UCSD-AML1 (cell line): ENCODE measurements at regions not wholly inside any gene's neighbourhood (a gene's known extent, or its start where the extent isn't known, plus 50 kb on each side); places are given as distances from the start of the nearest gene placed in this dataset.

Source experiments
- DNase-seq: peaks from one replicate; lab custom pipeline; 2025; ENCODE audit not compliant: unreplicated experiment; lab: John Stamatoyannopoulos, UW

- no peak for DNase-seq
Measured at GRCh38 chr2:2856723-2857415, 520.7 kb downstream of the EIPR1 start.

DNA sequence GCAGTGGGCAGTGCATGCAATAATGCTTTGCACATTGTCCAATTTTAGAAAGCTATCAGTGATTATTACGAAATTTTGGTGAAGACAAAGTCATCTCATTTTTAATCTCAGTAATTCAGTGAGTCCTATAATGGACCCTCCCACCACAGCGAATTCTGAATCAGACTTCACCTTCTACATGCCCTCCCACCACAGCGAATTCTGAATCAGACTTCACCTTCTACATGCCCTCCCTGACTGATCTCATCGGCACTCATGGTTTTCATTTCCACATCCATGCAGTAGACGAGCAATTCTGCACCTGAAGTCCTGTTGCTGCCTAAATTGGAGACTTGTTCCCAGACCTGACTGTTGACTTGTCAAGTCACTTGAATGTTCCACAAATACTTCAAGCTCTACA, 522.3 kb downstream of the EIPR1 start:
- no peak for DNase-seq

DNA sequence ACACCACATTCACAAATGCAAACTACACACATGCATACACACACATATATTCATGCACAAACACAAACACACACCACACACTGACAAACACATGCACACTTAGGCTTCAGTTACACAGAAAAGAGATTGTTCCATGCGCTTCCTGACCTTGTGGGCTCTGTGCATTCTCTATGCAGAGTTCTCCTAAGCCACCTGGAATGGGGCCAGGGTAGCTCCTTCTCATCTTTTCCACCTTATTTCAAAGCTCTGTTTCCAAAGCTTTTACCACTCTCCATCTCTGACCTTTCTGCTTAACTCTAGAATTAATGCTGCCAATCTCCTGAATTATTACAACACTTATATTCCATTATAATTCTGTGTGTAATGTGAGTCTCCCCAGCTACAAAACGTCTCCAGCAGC, 522.3 kb upstream of the MYT1L start:
- no peak for DNase-seq

DNA sequence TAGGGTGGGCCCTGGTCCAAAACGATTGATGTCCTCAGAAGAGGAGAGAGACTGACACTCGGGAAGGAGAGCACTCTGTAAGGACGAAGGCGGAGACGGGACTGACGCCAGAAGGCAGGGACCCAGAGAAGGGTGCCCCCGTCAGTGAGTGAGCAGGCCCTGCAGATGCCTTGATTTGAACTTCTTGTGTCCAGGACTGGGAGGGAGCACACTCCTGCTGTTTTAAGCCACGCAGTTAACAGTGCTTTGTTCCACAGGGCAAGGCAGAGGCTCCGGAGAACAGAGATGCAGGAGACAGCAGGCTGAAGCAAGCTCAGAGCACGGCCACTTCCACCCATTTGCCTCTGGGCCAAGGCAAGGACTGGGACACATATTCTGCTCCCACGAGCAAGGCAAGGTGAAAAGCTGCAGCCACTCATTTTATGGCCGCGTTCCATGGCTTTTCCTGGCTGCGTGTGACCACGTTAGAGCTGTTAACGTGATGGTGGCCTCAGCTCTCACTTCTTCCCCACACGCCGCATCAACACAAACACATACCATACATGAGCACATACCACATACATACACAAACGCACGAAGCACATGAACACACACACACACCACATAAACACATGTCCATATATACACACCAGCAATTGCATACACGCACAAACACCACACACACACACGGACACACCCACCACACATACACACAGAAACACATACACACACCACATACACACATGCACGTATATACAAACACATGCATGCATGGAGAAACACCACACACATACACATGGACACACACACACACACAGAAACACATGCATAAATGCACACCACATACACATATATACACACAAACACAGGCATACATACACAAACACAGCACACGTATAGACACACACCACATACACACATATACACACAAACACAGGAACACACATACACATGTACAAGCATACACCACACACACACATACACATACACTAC, 521.0 kb upstream of the MYT1L start:
- DNase-seq = no peak

- no peak for DNase-seq
Measured at GRCh38 chr2:2851316-2851715, 520.2 kb upstream of the MYT1L start.

GRCh38 chr2:2850859-2851258, 519.8 kb upstream of the MYT1L start:
- no peak for DNase-seq

GRCh38 chr2:2850218-2850755, 519.2 kb upstream of the MYT1L start:
- no peak for DNase-seq

GRCh38 chr2:2849464-2850217, 518.6 kb upstream of the MYT1L start:
- DNase-seq = no peak

- no peak for DNase-seq
Measured at GRCh38 chr2:2848621-2849333, 517.7 kb upstream of the MYT1L start.

GRCh38 chr2:2848198-2848597, 517.1 kb upstream of the MYT1L start:
- no peak for DNase-seq

DNA sequence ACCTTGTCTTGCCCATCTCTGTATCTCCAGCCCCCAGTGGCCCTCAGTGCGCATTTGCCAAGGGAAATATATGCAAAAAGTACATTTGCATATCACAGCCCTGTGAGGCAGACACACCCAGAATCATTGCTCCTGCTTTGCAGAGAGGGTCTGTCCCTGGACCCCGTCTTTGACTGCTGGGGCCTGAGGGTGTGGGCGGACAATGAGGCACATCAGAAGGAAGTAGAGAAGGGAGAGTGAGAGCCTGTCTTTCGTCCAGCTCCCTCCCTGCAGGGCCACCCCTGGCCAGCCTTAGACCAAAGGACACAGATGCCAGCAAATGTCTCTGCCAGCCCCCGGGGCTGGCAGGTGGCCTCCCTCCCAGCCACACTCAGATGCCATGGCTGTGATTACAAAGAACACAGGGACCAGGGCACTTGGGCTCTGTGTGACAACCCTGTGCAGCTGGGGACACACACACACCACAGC, 516.2 kb upstream of the MYT1L start:
- no peak for DNase-seq

GRCh38 chr2:2846332-2847208, 515.5 kb upstream of the MYT1L start:
- DNase-seq = no peak

- no peak for DNase-seq
Measured at GRCh38 chr2:2845806-2846315, 514.8 kb upstream of the MYT1L start.

- no peak for DNase-seq
Measured at GRCh38 chr2:2845267-2845666, 514.2 kb upstream of the MYT1L start.

DNA sequence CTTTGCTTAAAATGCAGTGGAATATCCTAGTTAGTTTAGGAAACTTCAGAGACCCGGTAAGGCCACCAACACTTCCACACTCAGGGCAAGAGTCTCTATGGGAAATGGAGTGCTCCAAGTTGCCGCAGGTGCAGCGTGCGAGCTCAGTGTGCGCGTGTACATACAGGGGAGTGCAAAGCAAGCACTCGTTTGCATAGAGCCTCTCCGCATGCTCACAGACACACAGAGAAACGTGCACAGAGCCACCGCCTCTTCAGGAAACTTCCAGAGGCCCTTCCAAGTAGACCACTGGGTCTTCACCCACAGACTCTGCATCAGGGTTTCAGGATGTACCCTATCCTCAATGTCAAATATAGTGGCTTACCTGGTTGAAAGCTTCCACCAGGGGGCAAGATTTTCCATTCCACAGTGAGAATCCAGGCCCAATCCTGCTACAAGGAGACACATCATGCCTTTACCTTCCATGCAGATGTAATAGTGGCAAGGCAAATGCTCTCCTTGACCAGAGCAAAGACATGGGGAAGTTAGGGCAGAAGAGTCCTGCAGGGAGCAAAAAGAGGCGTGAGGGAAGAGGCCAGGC, 513.0 kb upstream of the MYT1L start:
- no peak for DNase-seq

DNA sequence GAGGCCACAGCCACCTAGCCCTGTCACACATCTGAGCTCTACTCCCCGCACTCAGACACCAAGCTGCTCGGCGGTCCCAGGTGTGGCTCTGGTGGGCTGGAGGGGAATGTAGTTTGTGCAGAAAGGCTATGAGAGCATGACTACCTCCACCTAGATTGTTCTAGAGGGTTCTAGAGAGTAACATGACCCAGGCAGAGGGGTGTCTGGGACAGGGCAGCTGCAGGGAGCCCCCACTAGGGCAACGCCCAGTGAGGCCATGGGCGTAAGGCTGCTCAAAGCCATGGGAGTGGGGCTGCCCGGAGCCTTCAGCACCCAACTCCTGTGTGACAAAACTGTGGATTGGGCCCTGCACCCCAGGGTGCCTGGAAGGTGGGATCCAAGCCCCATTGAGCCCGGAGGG, 511.4 kb upstream of the MYT1L start:
- no peak for DNase-seq

DNA sequence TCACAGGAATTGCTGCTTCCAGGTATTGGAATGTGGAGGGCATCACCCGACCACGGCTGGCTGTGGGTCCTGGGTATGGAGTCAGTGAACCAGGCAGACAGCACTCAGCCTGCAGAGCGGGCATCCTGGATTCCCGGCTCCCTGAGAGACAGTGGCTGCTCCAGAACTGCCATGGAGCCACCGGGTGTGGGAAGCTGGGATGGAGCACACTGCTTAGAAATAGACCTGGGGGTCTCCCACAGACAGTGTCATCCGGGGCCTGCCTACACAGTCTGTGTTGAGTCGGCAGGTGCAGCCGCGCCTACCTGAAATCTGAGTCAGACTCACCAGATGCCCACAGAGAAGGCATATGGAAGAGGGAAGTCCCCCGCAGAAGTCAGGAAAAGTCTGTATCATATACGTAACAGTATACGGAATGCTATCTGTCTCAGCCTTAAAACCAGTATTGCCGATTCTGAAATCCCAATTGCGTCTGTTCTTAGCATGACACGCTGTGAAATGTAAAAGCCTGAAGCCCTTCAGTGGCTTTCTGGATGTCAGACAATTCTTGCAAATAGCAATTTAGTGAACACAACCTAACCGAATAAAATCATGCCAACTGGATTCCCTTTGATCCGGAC, 509.7 kb upstream of the MYT1L start:
- DNase-seq = no peak

DNA sequence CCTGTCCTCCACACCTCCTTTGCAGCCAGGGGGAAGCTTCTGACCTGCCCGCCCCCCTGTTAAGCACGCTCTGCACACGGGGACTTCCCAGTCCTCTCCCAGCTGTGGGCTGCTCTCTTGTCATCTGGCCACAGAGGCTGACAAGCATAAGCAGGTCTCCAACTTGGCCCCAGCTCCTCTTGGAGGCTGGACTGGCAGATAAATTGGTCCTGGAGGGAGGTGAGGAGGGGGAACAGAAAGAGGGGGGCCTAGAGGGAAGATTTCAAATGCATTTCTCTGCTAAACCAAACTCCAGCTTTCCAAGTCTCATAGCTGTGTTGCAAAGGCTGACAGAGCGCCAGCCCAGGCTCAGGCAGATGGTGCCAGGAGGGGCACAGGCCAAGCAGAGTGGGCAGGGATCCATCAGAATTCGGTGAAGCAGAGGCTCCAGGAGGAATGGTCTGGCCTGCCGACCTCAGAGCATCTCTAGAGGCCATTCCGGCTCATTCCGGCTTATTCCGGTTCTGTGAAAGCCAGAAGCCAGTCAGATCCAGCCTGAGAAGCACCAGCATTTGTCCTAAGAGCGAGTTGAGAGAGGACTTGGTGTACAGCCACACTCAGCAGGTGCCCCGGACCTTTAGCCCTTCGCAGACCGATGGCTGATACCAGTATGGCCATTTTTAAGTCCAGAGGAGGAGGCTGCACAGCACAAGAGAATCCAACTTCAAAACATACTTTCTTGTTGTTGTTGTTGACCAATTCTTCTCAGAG, 508.9 kb upstream of the MYT1L start:
- no peak for DNase-seq
